ENCODE measurements at regions not wholly inside any gene's neighbourhood (a gene's known extent, or its start where the extent isn't known, plus 50 kb on each side); places are given as distances from the start of the nearest gene placed in this dataset.
A peak's percentile ranks its signal among the peaks of the same experiment; 100 is the strongest.

DNA sequence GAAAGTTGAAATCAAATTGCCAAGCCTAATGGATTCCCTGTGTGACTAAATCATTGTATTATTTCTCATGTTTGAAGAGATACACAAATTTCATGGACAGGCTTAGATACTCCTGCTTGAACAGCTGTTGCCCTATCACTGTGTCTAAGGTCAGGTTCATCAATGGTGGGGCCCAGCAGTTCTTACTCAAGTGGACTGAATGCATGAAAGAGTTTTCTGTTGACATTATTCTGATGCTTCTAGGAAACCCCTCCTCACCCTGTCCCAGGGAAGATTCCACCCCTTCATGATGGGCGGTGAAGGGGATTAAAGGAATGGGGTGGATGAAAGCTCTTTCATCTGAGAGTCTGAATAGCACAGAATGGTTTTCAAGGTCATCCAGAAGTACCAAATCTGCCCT lies 148.8 kb downstream of the INO80D start:
- H3K36me3 ChIP-seq (ENCODE audit: control insufficient read depth, insufficient read depth, low read length), result no peaks in the 10 kb centered on the region
- no peak overlapping the region for H3K4me3 ChIP-seq (ENCODE audit: insufficient read depth, low read depth, low read length, poor library complexity, severe bottlenecking)
- no peaks in the 10 kb centered on the region for H3K9me3 ChIP-seq (ENCODE audit: control insufficient read depth, low read length)
- DNase-seq, result no peak
- H3K4me1 ChIP-seq (ENCODE audit: control insufficient read depth, insufficient read depth, low read length, poor library complexity, severe bottlenecking), result no peaks in the 10 kb centered on the region
- H3K27me3 ChIP-seq (replicated peaks; ENCODE audit: control insufficient read depth, insufficient read depth, low read length, poor library complexity, severe bottlenecking), result no peaks in the 10 kb centered on the region
- no peak overlapping the region for H3K27ac ChIP-seq (ENCODE audit: insufficient read depth, low read length, poor library complexity, severe bottlenecking)

DNA sequence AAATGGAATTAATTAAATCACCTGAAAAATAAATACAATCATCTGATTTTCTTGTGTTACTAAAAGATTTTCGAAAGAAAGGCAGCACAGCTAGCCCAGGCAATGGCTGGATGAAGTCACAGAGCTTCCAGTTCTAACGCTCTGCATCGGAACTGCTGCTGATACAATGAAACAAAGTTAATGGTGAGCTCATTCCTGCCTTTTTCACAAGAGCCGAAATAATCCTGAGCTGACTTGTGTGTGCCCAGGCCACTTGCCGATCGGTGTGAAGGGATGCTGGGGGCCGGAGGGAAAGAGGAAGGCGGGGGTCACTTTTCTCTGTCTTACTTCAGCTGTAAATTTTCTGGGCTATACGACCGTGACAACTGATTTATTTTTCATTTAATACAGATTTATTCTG lies 149.5 kb downstream of the INO80D start:
- Histone ChIP-seq H3K36me3 (ENCODE audit: control insufficient read depth, insufficient read depth, low read length) (no peaks in the 10 kb centered on the region), H3K27me3 (replicated peaks; ENCODE audit: control insufficient read depth, insufficient read depth, low read length, poor library complexity, severe bottlenecking) (no peaks in the 10 kb centered on the region), H3K27ac (ENCODE audit: insufficient read depth, low read length, poor library complexity, severe bottlenecking) (no peak overlapping the region), H3K4me3 (ENCODE audit: insufficient read depth, low read depth, low read length, poor library complexity, severe bottlenecking) (no peak overlapping the region), H3K9me3 (ENCODE audit: control insufficient read depth, low read length) (no peaks in the 10 kb centered on the region), H3K4me1 (ENCODE audit: control insufficient read depth, insufficient read depth, low read length, poor library complexity, severe bottlenecking) (no peaks in the 10 kb centered on the region)
- no peak for DNase-seq

DNA sequence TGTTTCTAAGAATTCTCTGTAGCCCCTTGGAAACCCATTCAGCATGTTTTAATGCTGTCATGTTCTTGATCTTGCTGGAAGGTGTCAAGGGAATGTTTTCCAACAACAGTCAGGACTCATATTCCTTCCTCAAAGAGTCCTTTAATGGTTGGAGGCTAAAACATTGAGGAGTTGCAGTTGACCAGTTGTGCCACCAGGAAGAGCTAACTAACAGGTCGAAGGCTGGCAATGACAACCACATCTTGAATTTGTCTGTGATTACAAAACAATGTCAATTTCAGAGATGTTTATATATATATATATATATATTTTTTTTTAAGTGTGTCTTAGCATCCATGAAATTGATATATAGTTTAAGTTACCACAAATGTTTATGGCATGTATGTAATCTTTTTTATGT lies 151.5 kb downstream of the INO80D start:
- DNase-seq, result no peak
- H3K4me1 ChIP-seq (ENCODE audit: control insufficient read depth, insufficient read depth, low read length, poor library complexity, severe bottlenecking), result no peaks in the 10 kb centered on the region

DNA sequence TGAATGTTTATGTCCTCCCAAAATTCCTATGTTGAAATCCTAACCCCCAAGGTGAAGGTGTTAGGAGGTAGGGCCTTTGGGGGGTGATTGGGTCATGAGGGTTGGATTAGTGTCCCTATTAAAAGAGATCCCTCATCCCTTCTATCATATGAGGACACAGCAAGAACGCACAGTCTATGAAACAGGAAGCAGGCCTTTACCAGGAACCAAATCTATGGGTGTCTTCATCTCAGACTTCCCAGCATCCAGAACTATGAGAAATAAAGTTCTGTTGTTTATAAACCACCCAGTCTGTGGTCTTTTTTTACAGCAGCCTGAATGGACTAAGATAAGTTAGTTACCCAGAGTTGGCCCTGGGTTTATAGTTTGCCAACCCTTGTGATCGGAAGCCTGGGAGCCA lies 153.1 kb downstream of the INO80D start:
- no peaks in the 10 kb centered on the region for H3K9me3 ChIP-seq (ENCODE audit: control insufficient read depth, low read length)
- no peaks in the 10 kb centered on the region for H3K27me3 ChIP-seq (replicated peaks; ENCODE audit: control insufficient read depth, insufficient read depth, low read length, poor library complexity, severe bottlenecking)
- no peaks in the 10 kb centered on the region for H3K36me3 ChIP-seq (ENCODE audit: control insufficient read depth, insufficient read depth, low read length)
- H3K27ac ChIP-seq (ENCODE audit: insufficient read depth, low read length, poor library complexity, severe bottlenecking), result no peak overlapping the region
- DNase-seq, result no peak
- no peak overlapping the region for H3K4me3 ChIP-seq (ENCODE audit: insufficient read depth, low read depth, low read length, poor library complexity, severe bottlenecking)
- H3K4me1 ChIP-seq (ENCODE audit: control insufficient read depth, insufficient read depth, low read length, poor library complexity, severe bottlenecking), result no peaks in the 10 kb centered on the region

More for the DNA sequence above, 151.5 kb downstream of the INO80D start:
- Histone ChIP-seq H3K27me3 (replicated peaks; ENCODE audit: control insufficient read depth, insufficient read depth, low read length, poor library complexity, severe bottlenecking) (no peaks in the 10 kb centered on the region), H3K36me3 (ENCODE audit: control insufficient read depth, insufficient read depth, low read length) (no peaks in the 10 kb centered on the region), H3K27ac (ENCODE audit: insufficient read depth, low read length, poor library complexity, severe bottlenecking) (no peak overlapping the region), H3K9me3 (ENCODE audit: control insufficient read depth, low read length) (no peaks in the 10 kb centered on the region), H3K4me3 (ENCODE audit: insufficient read depth, low read depth, low read length, poor library complexity, severe bottlenecking) (no peak overlapping the region)

DNA sequence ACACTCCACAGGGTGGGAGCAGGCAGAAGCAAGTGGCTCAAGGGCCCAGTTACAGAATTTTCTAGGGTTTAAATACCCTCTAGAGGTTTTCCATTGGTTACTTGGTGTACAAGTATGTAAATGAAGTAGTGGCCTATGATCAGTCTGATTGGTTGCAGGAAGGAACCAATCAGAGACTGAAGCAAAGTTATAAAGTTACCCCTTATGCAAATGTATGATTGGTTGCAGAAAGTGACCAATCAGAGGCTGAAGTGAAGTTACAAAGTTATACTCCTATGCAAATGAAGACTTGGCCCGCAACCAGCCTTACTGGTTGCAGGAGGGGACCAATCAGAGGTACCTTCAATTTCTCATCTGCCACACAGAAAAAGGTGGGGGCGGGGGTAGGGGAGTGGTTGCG lies 154.6 kb downstream of the INO80D start:
- Histone ChIP-seq H3K36me3 (ENCODE audit: control insufficient read depth, insufficient read depth, low read length) (no peaks in the 10 kb centered on the region), H3K27ac (ENCODE audit: insufficient read depth, low read length, poor library complexity, severe bottlenecking) (no peak overlapping the region), H3K27me3 (replicated peaks; ENCODE audit: control insufficient read depth, insufficient read depth, low read length, poor library complexity, severe bottlenecking) (no peaks in the 10 kb centered on the region), H3K4me3 (ENCODE audit: insufficient read depth, low read depth, low read length, poor library complexity, severe bottlenecking) (no peak overlapping the region), H3K4me1 (ENCODE audit: control insufficient read depth, insufficient read depth, low read length, poor library complexity, severe bottlenecking) (no peaks in the 10 kb centered on the region), H3K9me3 (ENCODE audit: control insufficient read depth, low read length) (no peaks in the 10 kb centered on the region)
- DNase-seq, result no peak

DNA sequence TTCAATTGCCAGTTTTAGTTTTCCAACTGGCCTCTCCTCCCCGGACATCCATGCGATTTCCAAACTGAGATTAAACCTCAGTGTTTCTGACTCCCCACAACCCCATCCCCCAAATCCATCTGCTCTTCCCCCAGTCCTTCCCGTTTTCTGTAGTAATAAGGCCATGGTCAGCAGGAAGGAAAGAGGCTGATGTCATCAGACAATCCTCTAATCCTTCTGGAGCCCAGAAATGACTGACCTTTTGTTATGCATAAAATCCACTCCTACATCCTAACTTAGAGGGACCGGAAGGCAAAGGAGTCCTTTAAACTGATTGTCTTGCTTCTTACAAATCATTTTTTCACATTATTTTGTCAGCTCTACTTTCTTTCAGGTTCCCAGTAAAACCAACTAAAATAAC lies 155.8 kb downstream of the INO80D start:
- no peak for DNase-seq
- Histone ChIP-seq H3K27me3 (replicated peaks; ENCODE audit: control insufficient read depth, insufficient read depth, low read length, poor library complexity, severe bottlenecking) (peaks cover 4% of the 10 kb centered on the region), H3K27ac (ENCODE audit: insufficient read depth, low read length, poor library complexity, severe bottlenecking) (no peak overlapping the region), H3K36me3 (ENCODE audit: control insufficient read depth, insufficient read depth, low read length) (no peaks in the 10 kb centered on the region), H3K4me3 (ENCODE audit: insufficient read depth, low read depth, low read length, poor library complexity, severe bottlenecking) (no peak overlapping the region), H3K4me1 (ENCODE audit: control insufficient read depth, insufficient read depth, low read length, poor library complexity, severe bottlenecking) (peaks cover 5% of the 10 kb centered on the region), H3K9me3 (ENCODE audit: control insufficient read depth, low read length) (no peaks in the 10 kb centered on the region)

DNA sequence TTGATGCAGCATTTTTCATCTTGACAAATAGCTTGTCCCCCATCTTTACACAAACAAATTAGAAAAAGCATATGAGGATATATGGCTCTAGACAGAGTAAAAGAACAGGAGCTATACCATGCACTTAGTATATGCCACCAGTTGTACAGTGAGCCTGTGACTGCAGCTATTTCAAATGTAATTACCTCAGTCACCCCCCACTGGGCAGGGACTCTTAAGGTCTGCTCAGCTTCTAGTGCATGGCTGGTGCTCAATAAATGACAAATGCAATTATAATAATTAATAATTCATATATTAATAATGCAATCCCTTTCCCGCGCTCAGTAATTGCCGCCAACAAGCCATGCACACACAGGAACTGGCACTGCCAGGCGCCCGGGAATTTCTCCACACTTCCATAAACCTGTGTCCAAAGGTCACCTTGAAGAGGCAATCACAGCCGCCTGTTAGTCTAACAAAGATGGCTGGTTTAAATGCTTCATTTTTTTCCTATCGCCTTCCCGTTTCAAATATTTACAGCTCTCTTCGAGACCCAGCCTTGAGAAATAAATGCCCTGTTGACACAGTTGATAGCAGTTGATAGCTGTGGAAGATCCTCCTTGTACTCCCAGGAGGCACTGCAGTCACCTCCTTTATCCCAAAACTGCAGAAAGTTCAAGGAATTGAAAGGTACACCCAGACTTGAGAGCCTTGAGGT lies 156.6 kb downstream of the INO80D start:
- Histone ChIP-seq H3K36me3 (ENCODE audit: control insufficient read depth, insufficient read depth, low read length) (no peaks in the 10 kb centered on the region), H3K27ac (ENCODE audit: insufficient read depth, low read length, poor library complexity, severe bottlenecking) (no peak overlapping the region), H3K4me1 (ENCODE audit: control insufficient read depth, insufficient read depth, low read length, poor library complexity, severe bottlenecking) (peaks cover 5% of the 10 kb centered on the region), H3K27me3 (replicated peaks; ENCODE audit: control insufficient read depth, insufficient read depth, low read length, poor library complexity, severe bottlenecking) (peaks cover 4% of the 10 kb centered on the region), H3K4me3 (ENCODE audit: insufficient read depth, low read depth, low read length, poor library complexity, severe bottlenecking) (no peak overlapping the region), H3K9me3 (ENCODE audit: control insufficient read depth, low read length) (no peaks in the 10 kb centered on the region)
- no peak for DNase-seq

DNA sequence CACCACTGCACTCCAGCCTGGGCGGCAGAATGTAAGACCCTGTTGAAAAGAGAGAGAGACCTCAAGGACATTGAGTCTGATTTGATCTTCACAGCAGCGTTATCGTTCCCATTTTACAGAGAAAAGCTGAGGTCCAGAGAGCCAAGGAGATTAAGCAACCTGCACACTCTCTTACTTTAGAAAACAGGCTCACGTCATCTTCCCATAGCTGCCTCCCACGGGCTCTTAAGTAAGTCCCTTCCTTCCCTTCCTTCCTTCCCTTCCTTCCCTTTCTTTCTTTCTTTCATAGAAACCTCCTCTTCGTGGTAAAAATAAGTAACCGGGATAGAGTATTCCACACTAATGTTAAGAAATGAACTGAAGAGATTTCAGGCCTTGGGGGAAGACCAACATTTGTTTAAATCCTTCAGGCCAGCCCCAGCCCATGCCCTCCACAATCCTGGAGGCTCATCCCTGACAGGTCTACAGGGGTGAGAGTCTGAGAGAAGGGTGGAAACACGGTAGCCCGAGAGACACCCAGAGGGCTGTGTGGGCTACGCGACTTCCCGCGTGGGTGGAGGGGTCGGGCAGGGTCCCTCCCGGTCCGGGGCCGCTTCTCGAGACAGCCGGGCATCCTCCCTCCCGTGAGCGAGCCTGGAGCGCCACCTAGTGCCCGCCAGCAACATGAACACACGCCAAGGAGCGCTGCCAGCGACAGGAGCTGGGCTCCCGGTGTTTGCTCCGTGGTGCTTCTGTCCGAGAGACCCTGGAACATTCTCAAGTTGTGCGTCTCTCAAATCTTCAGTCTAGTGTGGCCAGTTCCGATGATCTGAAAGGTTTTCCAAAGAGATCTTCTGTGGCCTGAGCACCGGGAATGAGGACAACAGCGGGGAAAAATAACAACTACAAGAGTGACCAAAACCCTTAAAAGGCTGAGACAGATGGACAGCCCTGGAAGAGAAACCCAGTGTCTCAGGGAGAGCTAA lies 160.3 kb downstream of the INO80D start:
- H3K4me3 ChIP-seq (ENCODE audit: insufficient read depth, low read depth, low read length, poor library complexity, severe bottlenecking), result no peak overlapping the region

DNA sequence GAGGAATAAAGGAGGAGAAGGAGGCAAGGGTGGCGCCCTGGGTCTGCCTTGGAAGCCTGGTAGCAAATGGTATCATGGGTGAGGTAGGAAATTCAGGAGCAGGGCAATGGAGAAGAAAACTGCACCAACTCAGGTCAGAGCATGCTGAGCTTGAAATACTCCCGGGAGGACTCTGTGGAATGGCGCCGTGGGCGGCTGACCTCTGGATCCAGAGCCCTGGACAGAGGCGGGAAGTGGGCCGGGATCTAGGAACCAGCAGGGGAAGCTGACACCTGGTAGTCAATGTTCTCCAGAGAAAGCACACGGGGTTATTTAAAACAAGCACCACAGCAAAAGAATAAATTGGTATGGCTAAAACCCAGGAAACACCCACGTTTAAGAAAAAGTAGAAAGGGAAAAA lies 161.3 kb downstream of the INO80D start:
- H3K27me3 ChIP-seq (replicated peaks; ENCODE audit: control insufficient read depth, insufficient read depth, low read length, poor library complexity, severe bottlenecking), result peaks cover 4% of the 10 kb centered on the region
- no peaks in the 10 kb centered on the region for H3K36me3 ChIP-seq (ENCODE audit: control insufficient read depth, insufficient read depth, low read length)
- peaks cover 5% of the 10 kb centered on the region for H3K4me1 ChIP-seq (ENCODE audit: control insufficient read depth, insufficient read depth, low read length, poor library complexity, severe bottlenecking)
- H3K9me3 ChIP-seq (ENCODE audit: control insufficient read depth, low read length), result no peaks in the 10 kb centered on the region
- no peak overlapping the region for H3K4me3 ChIP-seq (ENCODE audit: insufficient read depth, low read depth, low read length, poor library complexity, severe bottlenecking)
- no peak overlapping the region for H3K27ac ChIP-seq (ENCODE audit: insufficient read depth, low read length, poor library complexity, severe bottlenecking)
- DNase-seq, result no peak

More for the DNA sequence above, 160.3 kb downstream of the INO80D start:
- Histone ChIP-seq H3K4me1 (ENCODE audit: control insufficient read depth, insufficient read depth, low read length, poor library complexity, severe bottlenecking) (peaks cover 5% of the 10 kb centered on the region), H3K27ac (ENCODE audit: insufficient read depth, low read length, poor library complexity, severe bottlenecking) (no peak overlapping the region), H3K36me3 (ENCODE audit: control insufficient read depth, insufficient read depth, low read length) (no peaks in the 10 kb centered on the region), H3K27me3 (replicated peaks; ENCODE audit: control insufficient read depth, insufficient read depth, low read length, poor library complexity, severe bottlenecking) (peaks cover 4% of the 10 kb centered on the region), H3K9me3 (ENCODE audit: control insufficient read depth, low read length) (no peaks in the 10 kb centered on the region)
- DNase-seq, result peak; percentile 12 to 30 (median 17)

DNA sequence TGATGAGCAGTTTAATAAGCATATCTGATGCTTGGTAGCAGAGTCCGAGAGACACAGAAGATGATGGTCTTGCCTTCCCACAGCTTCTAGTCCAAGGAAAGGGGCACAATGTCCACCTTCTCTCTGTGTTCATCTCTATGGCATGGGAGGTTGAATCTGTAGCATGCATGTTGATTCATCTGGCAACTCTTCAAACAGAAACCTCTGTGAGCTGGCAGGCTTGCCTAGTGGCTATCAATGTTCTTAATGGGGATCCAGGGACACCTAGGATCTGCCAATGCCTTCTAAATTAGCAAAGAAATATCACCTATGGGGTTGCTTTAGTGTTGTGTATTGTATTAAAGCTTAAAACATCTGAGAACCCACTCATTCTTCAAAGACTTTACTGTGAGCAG lies 170.8 kb downstream of the INO80D start:
- Histone ChIP-seq H3K4me1 (ENCODE audit: control insufficient read depth, insufficient read depth, low read length, poor library complexity, severe bottlenecking) (no peaks in the 10 kb centered on the region), H3K36me3 (ENCODE audit: control insufficient read depth, insufficient read depth, low read length) (no peaks in the 10 kb centered on the region), H3K27me3 (replicated peaks; ENCODE audit: control insufficient read depth, insufficient read depth, low read length, poor library complexity, severe bottlenecking) (no peaks in the 10 kb centered on the region), H3K4me3 (ENCODE audit: insufficient read depth, low read depth, low read length, poor library complexity, severe bottlenecking) (no peak overlapping the region), H3K27ac (ENCODE audit: insufficient read depth, low read length, poor library complexity, severe bottlenecking) (no peak overlapping the region), H3K9me3 (ENCODE audit: control insufficient read depth, low read length) (no peaks in the 10 kb centered on the region)
- DNase-seq, result no peak
